Tibial artery (tissue), 4 donors: ENCODE measurements at regions not wholly inside any gene's neighbourhood (a gene's known extent, or its start where the extent isn't known, plus 50 kb on each side); places are given as distances from the start of the nearest gene placed in this dataset.

ENCODE experiments used
- DNase-seq, 2 donors: peaks; one replicate each; pipeline ENCODE4 v3.0.0-alpha.2; 2019
- H3K27ac ChIP-seq, 2 donors: fragments of 200-600 bp; sonication (generic) in 1 of 2; 1 replicate in 1 of 2; 2 replicates in 1 of 2; pipeline ENCODE4 v1.5.1; 2018 to 2019; ENCODE audit warnings: mild to moderate bottlenecking in 1 of 2
- H3K27me3 ChIP-seq, 2 donors: fragments of 200-600 bp; sonication (generic) in 1 of 2; one replicate each; pipeline versions ENCODE4 v1.5.1 to v1.6.0; 2016 to 2019
- H3K36me3 ChIP-seq, 3 donors: fragments of 200-600 bp; sonication (generic) in 2 of 3; one replicate each; pipeline ENCODE4 v1.5.1; 2016 to 2019; ENCODE audit warnings: mild to moderate bottlenecking in 2 of 3
- H3K4me1 ChIP-seq, 4 donors: fragments of 200-600 bp; sonication (generic) in 2 of 4; 1 replicate in 3 of 4; 2 replicates in 1 of 4; pipeline ENCODE4 v1.5.1; 2016 to 2019
- H3K4me3 ChIP-seq, 2 donors: fragments of 200-600 bp; sonication (generic) in 1 of 2; 1 replicate in 1 of 2; 2 replicates in 1 of 2; pipeline ENCODE4 v1.5.1; 2018 to 2019; ENCODE audit warnings: mild to moderate bottlenecking in 2 of 2
- H3K9me3 ChIP-seq, 3 donors: fragments of 200-600 bp; sonication (generic) in 1 of 3; one replicate each; pipeline ENCODE4 v1.5.1; 2016 to 2019
- intact Hi-C: fragments of 100-400 bp; cut with DNase I; formaldehyde crosslinking; loops from one replicate; pipeline ENCODE4 v1.15.0; 2023; ENCODE audit warnings: low total_unique reads
- TF ChIP-seq, protein P1 (sequence below), 2 experiments: fragments of 200-600 bp in 1 of 2; fragments of 450-650 bp in 1 of 2; IDR thresholded peaks; one replicate each; pipeline ENCODE4 v1.5.1; 2017 to 2019; ENCODE audit warnings: antibody characterized with exemption in 2 of 2, mild to moderate bottlenecking in 1 of 2, moderate library complexity in 1 of 2

DNA sequence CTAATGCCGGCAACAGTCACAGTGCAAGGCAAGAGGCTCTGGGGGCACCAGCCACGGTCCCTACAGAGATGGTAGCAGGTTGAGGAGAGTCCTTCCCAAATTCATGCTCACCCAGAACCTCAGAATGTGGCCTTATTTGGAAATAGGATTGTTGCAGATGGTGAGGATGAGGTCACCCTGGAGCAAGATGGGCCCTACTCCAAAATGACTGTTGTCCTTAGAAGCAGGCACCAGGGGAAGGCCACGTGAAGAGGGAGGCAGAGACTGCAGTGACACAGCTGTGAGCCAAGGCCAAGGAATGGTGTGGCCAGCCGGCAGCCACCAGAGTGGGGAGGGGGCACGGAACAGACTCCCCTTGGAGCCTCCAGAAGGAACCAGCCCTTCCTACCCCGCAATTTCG, 70.8 kb upstream of the CLDN14 start:
- no peaks in the 10 kb centered on the region for H3K36me3 ChIP-seq

DNA sequence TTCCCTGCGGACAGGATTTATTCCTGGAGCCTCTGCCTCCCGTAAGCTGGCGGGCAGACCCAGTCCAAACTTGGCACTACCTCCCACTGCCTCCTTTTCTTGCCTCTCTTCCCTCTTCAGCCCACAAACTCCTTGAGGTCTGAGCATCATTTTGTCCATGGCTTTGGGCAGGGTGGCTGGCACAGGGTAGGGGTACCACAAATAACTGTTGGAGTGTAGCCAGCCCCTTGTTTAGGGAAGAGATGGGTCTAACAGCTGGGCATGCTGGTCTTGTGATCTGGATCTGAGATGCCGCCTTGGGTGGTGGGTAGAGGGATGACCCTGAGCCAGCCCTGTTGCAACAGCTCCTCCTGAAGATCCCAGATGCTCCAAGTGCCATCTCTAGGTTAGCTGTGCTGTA, 71.4 kb upstream of the CLDN14 start:
- intact Hi-C loops: no loop called here
- no peak for DNase-seq
- TF ChIP-seq, protein P1, sequence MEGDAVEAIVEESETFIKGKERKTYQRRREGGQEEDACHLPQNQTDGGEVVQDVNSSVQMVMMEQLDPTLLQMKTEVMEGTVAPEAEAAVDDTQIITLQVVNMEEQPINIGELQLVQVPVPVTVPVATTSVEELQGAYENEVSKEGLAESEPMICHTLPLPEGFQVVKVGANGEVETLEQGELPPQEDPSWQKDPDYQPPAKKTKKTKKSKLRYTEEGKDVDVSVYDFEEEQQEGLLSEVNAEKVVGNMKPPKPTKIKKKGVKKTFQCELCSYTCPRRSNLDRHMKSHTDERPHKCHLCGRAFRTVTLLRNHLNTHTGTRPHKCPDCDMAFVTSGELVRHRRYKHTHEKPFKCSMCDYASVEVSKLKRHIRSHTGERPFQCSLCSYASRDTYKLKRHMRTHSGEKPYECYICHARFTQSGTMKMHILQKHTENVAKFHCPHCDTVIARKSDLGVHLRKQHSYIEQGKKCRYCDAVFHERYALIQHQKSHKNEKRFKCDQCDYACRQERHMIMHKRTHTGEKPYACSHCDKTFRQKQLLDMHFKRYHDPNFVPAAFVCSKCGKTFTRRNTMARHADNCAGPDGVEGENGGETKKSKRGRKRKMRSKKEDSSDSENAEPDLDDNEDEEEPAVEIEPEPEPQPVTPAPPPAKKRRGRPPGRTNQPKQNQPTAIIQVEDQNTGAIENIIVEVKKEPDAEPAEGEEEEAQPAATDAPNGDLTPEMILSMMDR (IDR thresholded peaks at IDR 0.05): no peak
- Histone ChIP-seq H3K27ac (peak overlapping the region in 1 of 2 donors; percentile 53), H3K9me3 (no peaks in the 10 kb centered on the region), H3K4me1 (peaks cover 0 to 22% (median 5%) of the 10 kb centered on the region in 4 donors), H3K4me3 (no peak overlapping the region), H3K36me3 (no peaks in the 10 kb centered on the region), H3K27me3 (peaks cover 0 to 52% of the 10 kb centered on the region in 2 donors)

More for the DNA sequence above, 70.8 kb upstream of the CLDN14 start:
- peak overlapping the region in 1 of 2 donors; percentile 53 for H3K27ac ChIP-seq
- H3K4me3 ChIP-seq: no peak overlapping the region
- peaks cover 0 to 22% (median 5%) of the 10 kb centered on the region in 4 donors for H3K4me1 ChIP-seq
- DNase-seq: peak in 1 of 2 donors; percentile 71
- no peaks in the 10 kb centered on the region for H3K9me3 ChIP-seq
- intact Hi-C loops: no loop called here
- TF ChIP-seq, protein P1 (IDR thresholded peaks at IDR 0.05): no peak
- H3K27me3 ChIP-seq: peaks cover 0 to 46% of the 10 kb centered on the region in 2 donors

DNA sequence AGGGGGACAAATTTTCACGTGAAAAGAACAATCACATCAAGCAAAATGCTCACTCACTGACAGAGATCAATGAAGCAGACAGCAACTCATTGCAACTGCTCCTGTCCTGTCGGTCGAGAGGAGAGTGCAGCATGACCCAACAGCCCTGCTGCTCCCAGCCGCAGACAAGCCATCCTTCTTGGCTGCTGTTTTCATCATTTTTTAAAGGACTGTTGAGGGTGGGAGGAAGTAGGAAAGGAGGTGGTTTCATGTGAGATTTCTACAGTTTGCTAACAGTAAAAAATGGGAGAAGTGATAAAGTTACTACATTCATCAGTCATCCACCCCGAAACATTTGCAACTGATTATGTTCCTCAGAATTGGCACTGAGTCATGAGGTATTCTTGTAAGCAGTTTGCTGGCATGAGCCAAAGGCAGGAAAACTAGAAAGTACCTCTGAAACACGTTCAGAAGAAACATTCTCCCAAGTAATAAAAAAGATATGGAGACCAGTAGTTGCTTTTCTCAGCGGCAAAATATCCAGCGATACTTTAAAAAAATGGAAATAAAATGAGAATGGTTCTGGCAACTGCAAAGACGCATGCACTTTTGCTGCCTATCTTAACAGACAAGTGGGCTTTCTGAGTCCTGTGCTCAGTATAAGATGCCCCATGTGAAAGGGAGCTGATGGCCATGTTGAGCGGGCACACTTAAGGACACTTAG, 72.0 kb upstream of the CLDN14 start:
- peak overlapping the region in 1 of 2 donors; percentile 53 for H3K27ac ChIP-seq

DNA sequence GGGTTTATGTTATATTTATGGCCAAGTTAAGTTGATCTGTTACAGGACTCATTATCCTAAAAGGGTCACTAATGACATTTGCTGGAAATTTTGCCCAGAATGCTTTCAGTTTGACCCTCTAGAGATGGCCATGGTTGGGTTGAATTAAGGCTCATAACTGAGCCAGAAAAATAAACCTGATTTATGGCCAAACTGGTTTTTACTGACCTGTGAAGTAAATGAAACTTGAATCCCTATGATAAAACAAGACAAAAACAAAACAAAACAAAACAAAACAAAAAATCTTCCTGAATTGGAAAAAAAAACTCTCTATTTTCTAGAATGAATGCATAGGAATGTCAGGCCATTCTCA, 72.5 kb upstream of the CLDN14 start:
- Histone ChIP-seq H3K27me3 (peaks cover 0 to 48% of the 10 kb centered on the region in 2 donors), H3K4me1 (peaks cover 0 to 22% (median 5%) of the 10 kb centered on the region in 4 donors), H3K4me3 (no peak overlapping the region), H3K9me3 (peaks cover 0 to 5% (median 0%) of the 10 kb centered on the region in 3 donors), H3K36me3 (no peaks in the 10 kb centered on the region), H3K27ac (peak overlapping the region in 1 of 2 donors; percentile 53)
- TF ChIP-seq, protein P1 (IDR thresholded peaks at IDR 0.05): no peak
- intact Hi-C loops: no loop called here
- no peak for DNase-seq

More for the DNA sequence above, 72.0 kb upstream of the CLDN14 start:
- TF ChIP-seq, protein P1 (IDR thresholded peaks at IDR 0.05): no peak
- H3K27me3 ChIP-seq: peaks cover 0 to 53% of the 10 kb centered on the region in 2 donors
- peaks cover 0 to 22% (median 5%) of the 10 kb centered on the region in 4 donors for H3K4me1 ChIP-seq
- intact Hi-C loops: no loop called here
- no peaks in the 10 kb centered on the region for H3K36me3 ChIP-seq
- peaks cover 0 to 2% (median 0%) of the 10 kb centered on the region in 3 donors for H3K9me3 ChIP-seq
- peak in 1 of 2 donors; percentile 23 for DNase-seq
- no peak overlapping the region for H3K4me3 ChIP-seq

DNA sequence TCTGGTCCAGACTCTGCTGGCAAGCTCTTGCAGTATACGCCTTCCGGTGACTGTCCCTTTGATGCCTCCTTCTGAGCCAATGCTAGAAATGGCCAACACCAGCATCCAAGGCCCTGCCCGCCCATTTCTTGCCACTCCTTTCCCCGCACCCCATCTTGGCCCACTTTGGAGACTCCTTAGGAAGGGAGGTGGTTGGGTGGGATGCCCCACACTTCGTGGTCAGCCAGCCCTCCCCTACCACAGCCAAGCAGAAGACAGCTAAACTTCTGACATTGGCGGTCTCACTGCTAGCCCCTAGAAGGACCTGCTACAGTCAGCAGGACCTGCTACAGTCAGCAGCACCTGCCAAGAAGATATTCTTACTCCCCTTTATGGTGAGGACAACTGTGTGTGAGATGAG, 73.5 kb upstream of the CLDN14 start:
- intact Hi-C loops: no loop called here
- peaks cover 0 to 22% (median 5%) of the 10 kb centered on the region in 4 donors for H3K4me1 ChIP-seq
- no peak overlapping the region for H3K27ac ChIP-seq
- H3K36me3 ChIP-seq: no peaks in the 10 kb centered on the region
- TF ChIP-seq, protein P1 (IDR thresholded peaks at IDR 0.05): no peak
- DNase-seq: peak in 1 of 2 donors; percentile 47
- H3K27me3 ChIP-seq: peaks cover 0 to 38% of the 10 kb centered on the region in 2 donors
- H3K4me3 ChIP-seq: no peak overlapping the region
- H3K9me3 ChIP-seq: peaks cover 0 to 5% (median 0%) of the 10 kb centered on the region in 3 donors
